HCT116 (cell line): ENCODE measurements at regions not wholly inside any gene's neighbourhood (a gene's known extent, or its start where the extent isn't known, plus 50 kb on each side); places are given as distances from the start of the nearest gene placed in this dataset.

ENCODE experiments used
- ATAC-seq: fragments of 200-7000 bp; cut with Tn5 transposase; 2 replicates; pipeline ENCODE4 v1.9.1; 2020; ENCODE audit warnings: mild to moderate bottlenecking, moderate library complexity
- BruUV-seq: library from RNA; stranded (reverse); fragments of 400-500 nt; replicated peaks from 2 replicates; lab custom pipeline; 2021; lab: Mats Ljungman, UMichigan
- CTCF ChIA-PET: fragments of 300-600 bp; sonication (Branson Sonifier 250); formaldehyde crosslinking; loops from one replicate; lab custom pipeline; 2021; ENCODE audit warnings: antibody characterized with exemption; lab: Charles Lee
- POLR2A ChIA-PET: fragments of 300-600, 350-600 bp; sonication (Branson Sonifier 250); formaldehyde crosslinking; loops from one replicate; lab custom pipeline; 2021; ENCODE audit warnings: antibody characterized with exemption; lab: Charles Lee
- RAD21 ChIA-PET, 2 experiments: fragments of 300-600 bp; sonication (Branson Sonifier 250); formaldehyde crosslinking; loops; one replicate each; lab custom pipeline; 2023; ENCODE audit warnings: low total read pairs in 2 of 2; ENCODE audit not compliant: uncharacterized antibody in 2 of 2, unreplicated experiment in 2 of 2, low non-redundant PET in 1 of 2; lab: Charles Lee
- DNase-seq: peaks from one replicate; pipeline ENCODE4 v3.0.0-alpha.2; 2010; ENCODE audit warnings: low read depth, low spot score
- H2AFZ ChIP-seq: fragments of 200-600 bp; shearing (Covaris generic), sonication (generic); 2 replicates; pipeline ENCODE4 v1.6.1; 2017; ENCODE audit warnings: low read depth, mixed run types, mixed read lengths, antibody characterized with exemption, low read length; ENCODE audit not compliant: poor library complexity, severe bottlenecking
- H3K27ac ChIP-seq: 2 replicates; pipeline ENCODE4 v1.5.1; 2012; ENCODE audit warnings: low read depth, low read length
- H3K27me3 ChIP-seq: fragments of 200-600 bp; sonication (generic); 2 replicates; pipeline ENCODE4 v1.6.1; 2016; ENCODE audit warnings: mixed run types, low read length, mixed read lengths; ENCODE audit not compliant: insufficient read depth
- H3K36me3 ChIP-seq, 2 experiments: fragments of 200-500 bp in 1 of 2; fragments of 200-600 bp in 1 of 2; sonication (Bioruptor generic) in 1 of 2; sonication (generic) in 1 of 2; 2 replicates each; pipeline versions ENCODE4 v1.5.1 to v1.6.1; 2014 to 2016; ENCODE audit warnings: low read length in 2 of 2, inconsistent platforms in 1 of 2, mixed read lengths in 1 of 2, mixed run types in 1 of 2; ENCODE audit not compliant: insufficient read depth in 2 of 2, control insufficient read depth in 1 of 2
- H3K4me1 ChIP-seq, 2 experiments: fragments of 200-600 bp in 1 of 2; sonication (generic) in 1 of 2; 2 replicates each; pipeline versions ENCODE4 v1.5.1 to v1.6.1; 2012 to 2017; ENCODE audit warnings: low read length in 2 of 2, inconsistent platforms in 1 of 2, mild to moderate bottlenecking in 1 of 2, mixed read lengths in 1 of 2, mixed run types in 1 of 2, moderate library complexity in 1 of 2; ENCODE audit not compliant: insufficient read depth in 2 of 2, control insufficient read depth in 1 of 2
- H3K4me2 ChIP-seq: fragments of 200-600 bp; sonication (generic); 2 replicates; pipeline ENCODE4 v1.6.1; 2017; ENCODE audit warnings: mixed run types, low read length, mixed read lengths
- H3K4me3 ChIP-seq, 2 experiments: fragments of 200-600 bp in 1 of 2; sonication (generic) in 1 of 2; replicated peaks in 1 of 2; 2 replicates each; pipeline ENCODE4 v1.5.1; 2011 to 2016; ENCODE audit warnings: low read length in 2 of 2, control low read depth in 1 of 2, low read depth in 1 of 2, mild to moderate bottlenecking in 1 of 2, mixed read lengths in 1 of 2, mixed run types in 1 of 2
- H3K79me2 ChIP-seq: fragments of 200-600 bp; sonication (generic); 2 replicates; pipeline ENCODE4 v1.6.1; 2017; ENCODE audit warnings: mild to moderate bottlenecking, mixed run types, low read length, moderate library complexity, mixed read lengths; ENCODE audit not compliant: insufficient read depth
- H3K9ac ChIP-seq: fragments of 200-600 bp; sonication (generic); 2 replicates; pipeline ENCODE4 v1.6.1; 2016; ENCODE audit warnings: low read length, mixed read lengths
- H3K9me2 ChIP-seq: fragments of 200-600 bp; sonication (generic), shearing (Covaris generic); 2 replicates; pipeline ENCODE4 v1.6.1; 2017; ENCODE audit warnings: mixed run types, mild to moderate bottlenecking, moderate library complexity; ENCODE audit not compliant: insufficient read depth
- H3K9me3 ChIP-seq, 2 experiments: fragments of 200-500 bp in 1 of 2; fragments of 200-600 bp in 1 of 2; sonication (Bioruptor generic) in 1 of 2; sonication (generic) in 1 of 2; 2 replicates each; pipeline ENCODE4 v1.6.1; 2014 to 2017; ENCODE audit warnings: low read length in 2 of 2, mixed read lengths in 2 of 2, inconsistent platforms in 1 of 2, low read depth in 1 of 2, mild to moderate bottlenecking in 1 of 2, mixed run types in 1 of 2, moderate library complexity in 1 of 2; ENCODE audit not compliant: control insufficient read depth in 1 of 2, insufficient read depth in 1 of 2
- H4K20me1 ChIP-seq: fragments of 200-600 bp; sonication (generic), shearing (Covaris generic); 2 replicates; pipeline ENCODE4 v1.6.1; 2017; ENCODE audit warnings: mixed run types, mild to moderate bottlenecking, moderate library complexity; ENCODE audit not compliant: insufficient read depth
- CEBPB ChIP-seq: IDR thresholded peaks from 2 replicates; pipeline ENCODE4 v1.6.1; 2012; ENCODE audit warnings: low read depth
- EGR1 ChIP-seq: IDR thresholded peaks from 2 replicates; pipeline ENCODE4 v1.6.1; 2012; ENCODE audit warnings: low read depth
- ELF1 ChIP-seq: IDR thresholded peaks from 2 replicates; pipeline ENCODE4 v1.6.1; 2012; ENCODE audit warnings: low read depth, borderline replicate concordance
- EZH2 ChIP-seq: fragments of 200-600 bp; sonication (generic); IDR thresholded peaks from 2 replicates; pipeline ENCODE4 v1.6.1; 2017; ENCODE audit warnings: antibody characterized with exemption, mixed run types
- EZH2phosphoT487 ChIP-seq: fragments of 200-600 bp; IDR thresholded peaks from 2 replicates; pipeline ENCODE4 v1.6.1; 2018; ENCODE audit warnings: antibody characterized with exemption, borderline replicate concordance
- FOSL1 ChIP-seq: IDR thresholded peaks from 2 replicates; pipeline ENCODE4 v1.6.1; 2012; ENCODE audit warnings: low read depth
- JUND ChIP-seq: IDR thresholded peaks from 2 replicates; pipeline ENCODE4 v1.6.1; 2012
- POLR2A ChIP-seq: IDR thresholded peaks from 2 replicates; pipeline ENCODE4 v1.7.0; 2011; ENCODE audit warnings: borderline replicate concordance; ENCODE audit not compliant: insufficient read depth, insufficient read length; ENCODE audit errors: extremely low read depth
- RAD21 ChIP-seq: IDR thresholded peaks from 2 replicates; pipeline ENCODE4 v1.6.1; 2012; ENCODE audit warnings: low read depth, mild to moderate bottlenecking
- SIN3A ChIP-seq: IDR thresholded peaks from 2 replicates; pipeline ENCODE4 v1.6.1; 2012; ENCODE audit warnings: low read depth
- SRF ChIP-seq: IDR thresholded peaks from 2 replicates; pipeline ENCODE4 v1.6.1; 2012; ENCODE audit warnings: low read depth
- TCF7L2 ChIP-seq: IDR thresholded peaks from 2 replicates; pipeline ENCODE4 v1.7.0; 2011; ENCODE audit warnings: borderline replicate concordance, inconsistent platforms; ENCODE audit not compliant: insufficient read depth, insufficient read length; ENCODE audit errors: extremely low read depth
- ZNF274 ChIP-seq: fragments of 200-500 bp; sonication (Bioruptor generic); IDR thresholded peaks from 2 replicates; pipeline ENCODE4 v1.6.1; 2014; ENCODE audit warnings: mild to moderate bottlenecking, low read depth, low read length, inconsistent platforms
- intact Hi-C: fragments of 100-400 bp; cut with micrococcal nuclease; formaldehyde crosslinking; loops from 2 replicates; pipeline ENCODE4 v1.10.0; 2022
- TF ChIP-seq, protein P1 (sequence below), 3 experiments: fragments of 200-600 bp in 1 of 3; sonication (generic) in 1 of 3; IDR thresholded peaks in 2 of 3; conservative IDR thresholded peaks in 1 of 3; 2 replicates each; pipeline ENCODE4 v1.5.1; 2012 to 2017; ENCODE audit warnings: low read depth in 2 of 3, low read length in 2 of 3, antibody characterized with exemption in 1 of 3, borderline replicate concordance in 1 of 3, control low read depth in 1 of 3, mild to moderate bottlenecking in 1 of 3, mixed read lengths in 1 of 3, mixed run types in 1 of 3, moderate library complexity in 1 of 3; ENCODE audit not compliant: insufficient read depth in 1 of 3
- TF ChIP-seq, protein P2 (sequence below): IDR thresholded peaks from 2 replicates; pipeline ENCODE4 v1.6.1; 2012
- TF ChIP-seq, protein P3 (sequence below): IDR thresholded peaks from 2 replicates; pipeline ENCODE4 v1.6.1; 2011; ENCODE audit warnings: mild to moderate bottlenecking, low read length, moderate library complexity; ENCODE audit not compliant: insufficient replicate concordance; ENCODE audit errors: extremely low read depth
- TF ChIP-seq, protein P4 (sequence below): IDR thresholded peaks from 2 replicates; pipeline ENCODE4 v1.6.1; 2012

DNA sequence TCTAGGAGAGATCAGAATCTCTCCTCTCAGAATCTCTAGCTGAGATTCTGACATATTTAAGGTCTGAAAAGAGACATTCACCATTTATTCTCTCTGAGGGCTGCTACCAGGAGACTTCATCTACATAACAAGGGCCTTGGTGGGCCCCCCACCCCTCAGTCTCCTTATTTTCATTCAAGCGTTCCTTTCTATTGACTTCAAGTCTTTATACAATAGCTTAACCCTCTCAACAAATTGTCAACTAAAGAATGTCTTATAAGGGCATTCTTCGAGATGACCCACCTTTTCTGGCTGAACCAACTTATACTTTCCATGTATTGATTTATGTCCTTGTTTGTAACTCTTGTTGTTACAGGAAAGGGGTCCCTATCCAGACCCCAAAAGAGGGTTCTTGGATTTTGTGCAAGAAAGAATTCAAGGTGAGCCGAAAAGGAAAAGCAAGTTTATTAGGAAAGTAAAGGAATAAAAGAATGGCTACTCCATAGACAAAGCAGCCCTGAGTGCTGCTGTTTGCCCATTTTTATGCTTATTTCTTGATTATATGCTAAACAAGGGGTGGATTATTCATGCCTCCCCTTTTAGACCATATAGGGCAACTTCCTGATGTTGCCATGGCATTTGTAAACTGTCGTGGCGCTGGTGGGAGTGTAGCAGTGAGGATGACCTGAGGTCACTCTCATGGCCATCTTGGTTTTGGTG lies 209.5 kb upstream of the ALCAM start:
- no peaks in the 10 kb centered on the region for H3K27me3 ChIP-seq
- RAD21 ChIA-PET = no interaction called here
- no peak overlapping the region for H3K27ac ChIP-seq
- H3K9me2 ChIP-seq = no peaks in the 10 kb centered on the region
- POLR2A ChIA-PET = no interaction called here
- H3K4me1 ChIP-seq = no peaks in the 10 kb centered on the region
- DNase-seq (no peak), ATAC-seq (no peak)
- BruUV-seq = no TSS peak
- H3K9me3 ChIP-seq = no peaks in the 10 kb centered on the region
- H3K4me3 ChIP-seq = no peak overlapping the region
- no peak overlapping the region for H2AFZ ChIP-seq
- CTCF ChIA-PET = no interaction called here
- H4K20me1 ChIP-seq = no peaks in the 10 kb centered on the region
- H3K9ac ChIP-seq = no peak overlapping the region
- no peak for TF ChIP-seq EZH2phosphoT487
- TF ChIP-seq CEBPB = no peak
- no peak for TF ChIP-seq POLR2A
- TF ChIP-seq ELF1 = no peak
- H3K4me2 ChIP-seq = no peak overlapping the region
- H3K79me2 ChIP-seq = no peaks in the 10 kb centered on the region
- intact Hi-C loops = no loop called here
- H3K36me3 ChIP-seq = no peaks in the 10 kb centered on the region

DNA sequence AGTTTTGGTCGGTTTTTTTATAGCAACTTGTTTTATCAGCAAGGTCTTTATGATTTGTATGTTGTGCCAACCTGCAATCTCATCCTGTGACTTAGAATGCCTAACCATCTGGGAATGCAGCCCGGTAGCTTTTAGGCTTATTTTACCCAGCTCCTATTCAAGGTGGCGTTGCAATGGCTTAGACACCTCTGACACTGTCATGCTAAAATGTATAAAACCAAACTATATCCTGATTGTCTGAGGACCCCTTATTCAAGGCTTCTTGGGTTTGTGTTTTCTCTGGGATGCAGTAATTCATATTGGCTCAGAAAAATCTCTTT lies 209.0 kb upstream of the ALCAM start:
- Histone ChIP-seq H3K79me2 (no peaks in the 10 kb centered on the region), H3K9me2 (no peaks in the 10 kb centered on the region), H2AFZ (no peak overlapping the region), H3K4me1 (no peaks in the 10 kb centered on the region), H3K9me3 (no peaks in the 10 kb centered on the region), H4K20me1 (no peaks in the 10 kb centered on the region), H3K27ac (no peak overlapping the region), H3K4me3 (no peak overlapping the region), H3K36me3 (no peaks in the 10 kb centered on the region), H3K4me2 (no peak overlapping the region), H3K27me3 (no peaks in the 10 kb centered on the region), H3K9ac (no peak overlapping the region)
- ChIA-PET RAD21 (no interaction called here), CTCF (no interaction called here), POLR2A (no interaction called here)
- ATAC-seq (no peak), DNase-seq (no peak)
- no TSS peak for BruUV-seq
- intact Hi-C loops = no loop called here
- TF ChIP-seq RAD21 (no peak), EGR1 (no peak), FOSL1 (no peak), EZH2phosphoT487 (no peak), SRF (no peak), CEBPB (no peak), JUND (no peak), POLR2A (no peak), EZH2 (no peak), ZNF274 (no peak), TCF7L2 (no peak), SIN3A (no peak)
- TF ChIP-seq, protein P1, sequence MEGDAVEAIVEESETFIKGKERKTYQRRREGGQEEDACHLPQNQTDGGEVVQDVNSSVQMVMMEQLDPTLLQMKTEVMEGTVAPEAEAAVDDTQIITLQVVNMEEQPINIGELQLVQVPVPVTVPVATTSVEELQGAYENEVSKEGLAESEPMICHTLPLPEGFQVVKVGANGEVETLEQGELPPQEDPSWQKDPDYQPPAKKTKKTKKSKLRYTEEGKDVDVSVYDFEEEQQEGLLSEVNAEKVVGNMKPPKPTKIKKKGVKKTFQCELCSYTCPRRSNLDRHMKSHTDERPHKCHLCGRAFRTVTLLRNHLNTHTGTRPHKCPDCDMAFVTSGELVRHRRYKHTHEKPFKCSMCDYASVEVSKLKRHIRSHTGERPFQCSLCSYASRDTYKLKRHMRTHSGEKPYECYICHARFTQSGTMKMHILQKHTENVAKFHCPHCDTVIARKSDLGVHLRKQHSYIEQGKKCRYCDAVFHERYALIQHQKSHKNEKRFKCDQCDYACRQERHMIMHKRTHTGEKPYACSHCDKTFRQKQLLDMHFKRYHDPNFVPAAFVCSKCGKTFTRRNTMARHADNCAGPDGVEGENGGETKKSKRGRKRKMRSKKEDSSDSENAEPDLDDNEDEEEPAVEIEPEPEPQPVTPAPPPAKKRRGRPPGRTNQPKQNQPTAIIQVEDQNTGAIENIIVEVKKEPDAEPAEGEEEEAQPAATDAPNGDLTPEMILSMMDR (IDR thresholded peaks at IDR 0.05 in 2 of 3, conservative IDR thresholded peaks at IDR 0.05 in 1 of 3; ENCODE audit: borderline replicate concordance in 1 of 3, insufficient read depth in 1 of 3, low read depth in 2 of 3, low read length in 2 of 3) = no peak
- TF ChIP-seq, protein P2, sequence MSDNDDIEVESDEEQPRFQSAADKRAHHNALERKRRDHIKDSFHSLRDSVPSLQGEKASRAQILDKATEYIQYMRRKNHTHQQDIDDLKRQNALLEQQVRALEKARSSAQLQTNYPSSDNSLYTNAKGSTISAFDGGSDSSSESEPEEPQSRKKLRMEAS = no peak
- TF ChIP-seq, protein P3, sequence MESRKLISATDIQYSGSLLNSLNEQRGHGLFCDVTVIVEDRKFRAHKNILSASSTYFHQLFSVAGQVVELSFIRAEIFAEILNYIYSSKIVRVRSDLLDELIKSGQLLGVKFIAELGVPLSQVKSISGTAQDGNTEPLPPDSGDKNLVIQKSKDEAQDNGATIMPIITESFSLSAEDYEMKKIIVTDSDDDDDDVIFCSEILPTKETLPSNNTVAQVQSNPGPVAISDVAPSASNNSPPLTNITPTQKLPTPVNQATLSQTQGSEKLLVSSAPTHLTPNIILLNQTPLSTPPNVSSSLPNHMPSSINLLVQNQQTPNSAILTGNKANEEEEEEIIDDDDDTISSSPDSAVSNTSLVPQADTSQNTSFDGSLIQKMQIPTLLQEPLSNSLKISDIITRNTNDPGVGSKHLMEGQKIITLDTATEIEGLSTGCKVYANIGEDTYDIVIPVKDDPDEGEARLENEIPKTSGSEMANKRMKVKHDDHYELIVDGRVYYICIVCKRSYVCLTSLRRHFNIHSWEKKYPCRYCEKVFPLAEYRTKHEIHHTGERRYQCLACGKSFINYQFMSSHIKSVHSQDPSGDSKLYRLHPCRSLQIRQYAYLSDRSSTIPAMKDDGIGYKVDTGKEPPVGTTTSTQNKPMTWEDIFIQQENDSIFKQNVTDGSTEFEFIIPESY = no peak
- TF ChIP-seq, protein P4, sequence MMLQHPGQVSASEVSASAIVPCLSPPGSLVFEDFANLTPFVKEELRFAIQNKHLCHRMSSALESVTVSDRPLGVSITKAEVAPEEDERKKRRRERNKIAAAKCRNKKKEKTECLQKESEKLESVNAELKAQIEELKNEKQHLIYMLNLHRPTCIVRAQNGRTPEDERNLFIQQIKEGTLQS = no peak
